PC-9 (cell line): ENCODE measurements at regions not wholly inside any gene's neighbourhood (a gene's known extent, or its start where the extent isn't known, plus 50 kb on each side); places are given as distances from the start of the nearest gene placed in this dataset.

Experiments
- BruUV-seq: library from RNA; stranded (reverse); fragments of 400-500 nt; replicated peaks from 2 replicates; lab custom pipeline; 2021; lab: Mats Ljungman, UMichigan
- CTCF ChIA-PET: fragments of 300-600 bp; sonication (Branson Sonifier 250); formaldehyde crosslinking; loops from one replicate; lab custom pipeline; 2022; ENCODE audit warnings: antibody characterized with exemption; lab: Charles Lee
- POLR2A ChIA-PET: fragments of 300-600 bp; sonication (Branson Sonifier 250); formaldehyde crosslinking; loops from one replicate; lab custom pipeline; 2022; ENCODE audit warnings: antibody characterized with exemption; ENCODE audit not compliant: unreplicated experiment; lab: Charles Lee
- DNase-seq, 2 experiments: peaks; one replicate each; pipeline versions ENCODE4 v3.0.0 to v3.0.0-alpha.2; 2015 to 2022; ENCODE audit warnings: mixed read lengths in 1 of 2
- H2AFZ ChIP-seq: fragments of 200-600 bp; sonication (generic); 2 replicates; pipeline ENCODE4 v1.8.1; 2017; ENCODE audit warnings: antibody characterized with exemption
- H3F3A ChIP-seq: fragments of 200-600 bp; sonication (generic); 2 replicates; pipeline ENCODE4 v1.8.1; 2017; ENCODE audit warnings: antibody characterized with exemption, mild to moderate bottlenecking, low read depth; ENCODE audit not compliant: insufficient read depth
- H3K27ac ChIP-seq: fragments of 200-600 bp; sonication (generic); 2 replicates; pipeline ENCODE4 v1.6.1; 2016; ENCODE audit warnings: mixed run types
- H3K27me3 ChIP-seq: fragments of 200-600 bp; sonication (generic); 2 replicates; pipeline ENCODE4 v1.6.1; 2016; ENCODE audit warnings: low read depth, mixed run types; ENCODE audit not compliant: insufficient read depth
- H3K36me3 ChIP-seq: fragments of 200-600 bp; sonication (generic); 2 replicates; pipeline ENCODE4 v1.6.1; 2016; ENCODE audit warnings: low read depth, mixed run types
- H3K4me1 ChIP-seq: fragments of 200-600 bp; sonication (generic); replicated peaks from 2 replicates; pipeline ENCODE4 v1.6.1; 2016; ENCODE audit warnings: mixed run types; ENCODE audit not compliant: insufficient read depth
- H3K4me2 ChIP-seq: fragments of 200-600 bp; sonication (generic); 2 replicates; pipeline ENCODE4 v1.6.1; 2017; ENCODE audit warnings: mixed run types
- H3K4me3 ChIP-seq: fragments of 200-600 bp; sonication (generic); 2 replicates; pipeline ENCODE4 v1.6.1; 2016; ENCODE audit warnings: mixed run types
- H3K79me2 ChIP-seq: fragments of 200-600 bp; sonication (generic); 2 replicates; pipeline ENCODE4 v1.6.1; 2017; ENCODE audit warnings: low read depth, mixed run types
- H3K9me2 ChIP-seq: fragments of 200-600 bp; sonication (generic); 2 replicates; pipeline ENCODE4 v1.8.1; 2017; ENCODE audit warnings: mild to moderate bottlenecking; ENCODE audit not compliant: insufficient read depth
- H3K9me3 ChIP-seq: fragments of 200-600 bp; sonication (generic); 2 replicates; pipeline ENCODE4 v1.8.1; 2016; ENCODE audit warnings: low read depth; ENCODE audit not compliant: insufficient read depth
- H4K20me1 ChIP-seq: fragments of 200-600 bp; sonication (generic); 2 replicates; pipeline ENCODE4 v1.8.1; 2017; ENCODE audit not compliant: insufficient read depth
- CTCF ChIP-seq: fragments of 200-600 bp; sonication (generic); conservative IDR thresholded peaks from 2 replicates; pipeline ENCODE4 v1.6.1; 2017; ENCODE audit warnings: mixed run types, antibody characterized with exemption, mild to moderate bottlenecking, moderate library complexity
- EZH2 ChIP-seq: fragments of 200-600 bp; sonication (generic); IDR thresholded peaks from 2 replicates; pipeline ENCODE4 v1.8.0; 2017; ENCODE audit warnings: antibody characterized with exemption, low read depth
- intact Hi-C: fragments of 100-400 bp; cut with micrococcal nuclease; formaldehyde crosslinking; loops from one replicate; pipeline ENCODE4 v1.10.0; 2022; ENCODE audit not compliant: unreplicated experiment

- ChIA-PET POLR2A (no interaction called here), CTCF (interaction anchor here (0.9 kb wide), 1 partner anchor 127 kb away, joined by 7 read pairs; no protein-coding TSS in a partner anchor)
- no peak for TF ChIP-seq CTCF
- TF ChIP-seq EZH2, result no peak
- intact Hi-C loops, result no loop called here
- DNase-seq, result no peak
- Histone ChIP-seq H3K27me3 (no peaks in the 10 kb centered on the region), H3K79me2 (no peaks in the 10 kb centered on the region), H3K4me1 (no peaks in the 10 kb centered on the region), H3K27ac (no peak overlapping the region), H3F3A (0 out of 2 replicates have a peak, but pooled peaks cover 4% of the 10 kb centered on the region), H2AFZ (no peak overlapping the region), H3K9me2 (no peaks in the 10 kb centered on the region), H3K9me3 (no peaks in the 10 kb centered on the region), H3K36me3 (no peaks in the 10 kb centered on the region), H4K20me1 (no peaks in the 10 kb centered on the region), H3K4me2 (no peak overlapping the region), H3K4me3 (no peak overlapping the region)
- no TSS peak for BruUV-seq
Observed at GRCh38 chr16:48479955-48480354, 94.7 kb upstream of the SIAH1 start.

GRCh38 chr16:48479329-48479728 is 94.1 kb upstream of the SIAH1 start:
- no TSS peak for BruUV-seq
- Histone ChIP-seq H3K4me2 (no peak overlapping the region), H3F3A (0 out of 2 replicates have a peak, but pooled peaks cover 3% of the 10 kb centered on the region), H3K9me2 (no peaks in the 10 kb centered on the region), H3K27ac (no peak overlapping the region), H3K4me1 (no peaks in the 10 kb centered on the region), H3K4me3 (no peak overlapping the region), H2AFZ (no peak overlapping the region), H3K27me3 (no peaks in the 10 kb centered on the region), H4K20me1 (no peaks in the 10 kb centered on the region), H3K79me2 (no peaks in the 10 kb centered on the region), H3K36me3 (no peaks in the 10 kb centered on the region), H3K9me3 (no peaks in the 10 kb centered on the region)
- intact Hi-C loops, result no loop called here
- DNase-seq, result no peak
- ChIA-PET CTCF (interaction anchor here (0.5 to 0.9 kb wide), 2 partner anchors 13 to 126 kb away, joined by 7 to 15 read pairs; no protein-coding TSS in a partner anchor), POLR2A (no interaction called here)
- TF ChIP-seq CTCF (no peak), EZH2 (no peak)

GRCh38 chr16:48478393-48478792 is 93.2 kb upstream of the SIAH1 start:
- no peaks in the 10 kb centered on the region for H3F3A ChIP-seq
- H3K4me2 ChIP-seq, result no peak overlapping the region
- no peaks in the 10 kb centered on the region for H3K9me3 ChIP-seq
- H3K27me3 ChIP-seq, result no peaks in the 10 kb centered on the region
- ChIA-PET POLR2A (interaction anchor here (0.7 kb wide), 1 partner anchor 226 kb away, joined by 14 read pairs; no protein-coding TSS in a partner anchor), CTCF (no interaction called here)
- no peaks in the 10 kb centered on the region for H3K79me2 ChIP-seq
- H4K20me1 ChIP-seq, result no peaks in the 10 kb centered on the region
- TF ChIP-seq EZH2 (no peak), CTCF (no peak)
- H2AFZ ChIP-seq, result no peak overlapping the region
- H3K4me3 ChIP-seq, result no peak overlapping the region
- BruUV-seq, result no TSS peak
- no peaks in the 10 kb centered on the region for H3K4me1 ChIP-seq
- no peaks in the 10 kb centered on the region for H3K36me3 ChIP-seq
- intact Hi-C loops, result no loop called here
- H3K9me2 ChIP-seq, result no peaks in the 10 kb centered on the region
- H3K27ac ChIP-seq, result no peak overlapping the region
- DNase-seq, result no peak
